Calu3 (cell line): ENCODE measurements at regions not wholly inside any gene's neighbourhood (a gene's known extent, or its start where the extent isn't known, plus 50 kb on each side); places are given as distances from the start of the nearest gene placed in this dataset.
"Not testable (repeated sequence)": the region's sequence is repeated elsewhere in the genome, so short reads cannot be mapped to it uniquely, and the experiment has no call there.

Experiments
- BruUV-seq: library from RNA; stranded (reverse); fragments of 400-500 nt; replicated peaks from 2 replicates; lab custom pipeline; 2021; lab: Mats Ljungman, UMichigan
- CTCF ChIA-PET: fragments of 300-600 bp; sonication (Branson Sonifier 250); formaldehyde crosslinking; loops from one replicate; lab custom pipeline; 2022; ENCODE audit warnings: antibody characterized with exemption; lab: Charles Lee
- DNase-seq: peaks from one replicate; pipeline ENCODE4 v3.0.0; 2022
- H3K27ac Mint-ChIP-seq: one replicate; pipeline ENCODE4 v1.8.0; 2022; ENCODE audit warnings: mixed read lengths; ENCODE audit not compliant: unreplicated experiment
- H3K27me3 Mint-ChIP-seq: one replicate; pipeline ENCODE4 v1.8.0; 2022; ENCODE audit warnings: mixed read lengths; ENCODE audit not compliant: unreplicated experiment
- H3K36me3 Mint-ChIP-seq: one replicate; pipeline ENCODE4 v1.8.0; 2022; ENCODE audit warnings: mild to moderate bottlenecking, moderate library complexity, mixed read lengths; ENCODE audit not compliant: insufficient read depth, unreplicated experiment
- H3K4me1 Mint-ChIP-seq: one replicate; pipeline ENCODE4 v1.8.0; 2022; ENCODE audit warnings: mild to moderate bottlenecking, low read depth, mixed read lengths; ENCODE audit not compliant: unreplicated experiment
- H3K4me3 Mint-ChIP-seq: one replicate; pipeline ENCODE4 v1.8.0; 2022; ENCODE audit warnings: mild to moderate bottlenecking, low read depth, moderate library complexity, mixed read lengths; ENCODE audit not compliant: unreplicated experiment
- H3K9me3 Mint-ChIP-seq: one replicate; pipeline ENCODE4 v1.8.0; 2022; ENCODE audit warnings: low read depth, mixed read lengths; ENCODE audit not compliant: unreplicated experiment
- intact Hi-C: fragments of 100-400 bp; cut with micrococcal nuclease; formaldehyde crosslinking; loops from one replicate; pipeline ENCODE4 v1.10.0; 2022; ENCODE audit not compliant: unreplicated experiment
- TF ChIP-seq, protein P1 (sequence below): fragments of 200-600 bp; IDR thresholded peaks from one replicate; pipeline ENCODE4 v1.8.0; 2022; ENCODE audit warnings: antibody characterized with exemption; ENCODE audit not compliant: unreplicated experiment

DNA sequence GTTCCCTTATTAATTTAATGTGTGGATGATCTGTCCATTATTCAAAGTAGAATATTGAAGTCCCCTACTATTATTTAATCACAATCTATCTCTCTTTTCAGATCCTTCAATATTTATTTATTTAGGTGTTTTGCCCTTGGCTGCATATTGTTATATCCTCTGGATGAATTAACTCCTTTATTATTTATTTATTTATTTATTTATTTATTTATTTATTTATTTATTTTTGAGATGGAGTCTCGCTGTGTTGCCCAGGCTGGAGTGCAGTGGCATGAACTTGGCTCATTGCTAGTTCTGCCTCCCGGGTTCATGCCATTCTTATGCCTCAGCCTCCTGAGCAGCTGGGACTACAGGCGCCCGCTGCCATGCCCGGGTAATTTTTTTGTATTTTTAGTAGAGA lies 776.6 kb upstream of the NXPH2 start:
- H3K4me3 Mint-ChIP-seq = no peak overlapping the region
- no peaks in the 10 kb centered on the region for H3K27me3 Mint-ChIP-seq
- no peak for DNase-seq
- no peaks in the 10 kb centered on the region for H3K36me3 Mint-ChIP-seq
- H3K9me3 Mint-ChIP-seq = peaks cover 13% of the 10 kb centered on the region
- intact Hi-C loops = no loop called here
- no peaks in the 10 kb centered on the region for H3K4me1 Mint-ChIP-seq
- no TSS peak for BruUV-seq
- CTCF ChIA-PET = no interaction called here
- no peak overlapping the region for H3K27ac Mint-ChIP-seq
- TF ChIP-seq, protein P1, sequence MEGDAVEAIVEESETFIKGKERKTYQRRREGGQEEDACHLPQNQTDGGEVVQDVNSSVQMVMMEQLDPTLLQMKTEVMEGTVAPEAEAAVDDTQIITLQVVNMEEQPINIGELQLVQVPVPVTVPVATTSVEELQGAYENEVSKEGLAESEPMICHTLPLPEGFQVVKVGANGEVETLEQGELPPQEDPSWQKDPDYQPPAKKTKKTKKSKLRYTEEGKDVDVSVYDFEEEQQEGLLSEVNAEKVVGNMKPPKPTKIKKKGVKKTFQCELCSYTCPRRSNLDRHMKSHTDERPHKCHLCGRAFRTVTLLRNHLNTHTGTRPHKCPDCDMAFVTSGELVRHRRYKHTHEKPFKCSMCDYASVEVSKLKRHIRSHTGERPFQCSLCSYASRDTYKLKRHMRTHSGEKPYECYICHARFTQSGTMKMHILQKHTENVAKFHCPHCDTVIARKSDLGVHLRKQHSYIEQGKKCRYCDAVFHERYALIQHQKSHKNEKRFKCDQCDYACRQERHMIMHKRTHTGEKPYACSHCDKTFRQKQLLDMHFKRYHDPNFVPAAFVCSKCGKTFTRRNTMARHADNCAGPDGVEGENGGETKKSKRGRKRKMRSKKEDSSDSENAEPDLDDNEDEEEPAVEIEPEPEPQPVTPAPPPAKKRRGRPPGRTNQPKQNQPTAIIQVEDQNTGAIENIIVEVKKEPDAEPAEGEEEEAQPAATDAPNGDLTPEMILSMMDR = no peak

DNA sequence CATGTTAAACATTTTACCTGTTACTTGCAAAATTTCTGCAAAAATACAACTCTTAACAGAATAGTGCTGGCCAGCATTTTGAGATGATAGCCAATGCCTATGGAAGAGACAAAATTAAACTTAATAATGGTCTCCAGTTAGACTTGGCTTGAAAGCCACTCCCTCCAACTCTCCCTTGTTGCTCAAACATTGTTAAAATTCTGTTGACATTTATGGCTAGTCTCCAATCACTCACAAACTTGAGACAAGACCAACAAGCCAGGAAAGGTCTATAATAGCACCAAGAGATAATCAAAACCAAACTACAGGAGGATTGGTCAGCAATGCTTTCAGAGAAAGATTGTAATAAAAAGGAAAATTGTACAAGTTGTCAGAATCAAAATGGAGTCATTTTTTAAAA lies 770.7 kb upstream of the NXPH2 start:
- H3K36me3 Mint-ChIP-seq = no peaks in the 10 kb centered on the region
- no peaks in the 10 kb centered on the region for H3K4me1 Mint-ChIP-seq
- H3K27ac Mint-ChIP-seq = no peak overlapping the region
- H3K9me3 Mint-ChIP-seq = peaks cover 10% of the 10 kb centered on the region
- DNase-seq = no peak
- BruUV-seq = no TSS peak
- TF ChIP-seq, protein P1 = no peak
- no peaks in the 10 kb centered on the region for H3K27me3 Mint-ChIP-seq
- no peak overlapping the region for H3K4me3 Mint-ChIP-seq
- intact Hi-C loops = no loop called here
- CTCF ChIA-PET = no interaction called here

DNA sequence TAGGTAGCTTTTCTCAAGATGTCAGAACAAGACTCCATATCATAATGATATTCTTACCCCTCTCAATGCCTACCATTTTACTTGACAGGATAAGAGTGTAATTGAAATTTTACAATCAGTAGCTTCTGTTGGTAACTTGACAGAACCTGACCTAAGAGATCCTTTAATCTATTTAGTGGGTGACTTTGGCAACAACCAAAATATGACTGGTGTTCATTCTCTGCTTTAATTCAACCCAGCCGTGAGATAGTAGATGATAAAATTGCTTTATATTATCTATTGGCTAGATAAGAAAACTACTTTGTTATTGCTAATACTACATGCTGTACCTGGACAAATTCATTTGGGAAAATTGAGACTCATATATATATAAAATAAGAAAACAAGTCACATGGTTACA lies 770.2 kb upstream of the NXPH2 start:
- no peak overlapping the region for H3K4me3 Mint-ChIP-seq
- H3K27me3 Mint-ChIP-seq = no peaks in the 10 kb centered on the region
- no peak overlapping the region for H3K27ac Mint-ChIP-seq
- intact Hi-C loops = no loop called here
- H3K9me3 Mint-ChIP-seq = peaks cover 10% of the 10 kb centered on the region
- BruUV-seq = no TSS peak
- no peak for DNase-seq
- TF ChIP-seq, protein P1 = no peak
- CTCF ChIA-PET = no interaction called here
- no peaks in the 10 kb centered on the region for H3K36me3 Mint-ChIP-seq
- no peaks in the 10 kb centered on the region for H3K4me1 Mint-ChIP-seq

DNA sequence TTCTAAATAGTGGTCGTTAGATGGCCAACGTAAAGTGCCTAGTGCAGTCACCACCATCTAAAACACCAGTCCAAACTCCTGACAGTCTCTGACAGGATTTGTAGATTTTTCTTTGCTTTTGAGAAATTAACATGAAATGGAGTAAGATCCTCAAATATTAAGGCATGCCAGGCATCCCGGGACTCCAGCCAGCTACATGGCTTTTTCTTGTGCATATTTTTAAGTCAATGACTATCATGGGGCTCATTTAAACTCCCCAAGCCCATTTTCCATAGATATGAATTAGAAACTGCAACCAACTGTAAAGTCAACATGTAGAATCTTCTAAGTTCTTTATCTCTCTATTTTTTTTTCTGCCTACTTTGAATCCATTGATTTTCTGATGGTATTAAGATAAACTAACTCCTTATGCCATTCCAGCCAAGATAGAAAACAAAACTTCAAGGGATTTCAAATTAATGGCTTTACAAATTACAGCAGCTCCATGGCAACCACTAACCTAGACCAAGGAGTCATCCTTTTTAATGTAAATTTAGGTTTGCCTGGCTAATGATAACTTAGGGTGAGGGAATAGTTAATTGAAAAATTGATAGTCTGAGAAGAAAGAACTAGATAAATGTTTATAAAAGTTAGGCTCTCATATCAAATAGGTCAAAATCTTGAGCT lies 764.1 kb upstream of the NXPH2 start:
- peaks cover 4% of the 10 kb centered on the region for H3K9me3 Mint-ChIP-seq
- CTCF ChIA-PET = no interaction called here
- no TSS peak for BruUV-seq

DNA sequence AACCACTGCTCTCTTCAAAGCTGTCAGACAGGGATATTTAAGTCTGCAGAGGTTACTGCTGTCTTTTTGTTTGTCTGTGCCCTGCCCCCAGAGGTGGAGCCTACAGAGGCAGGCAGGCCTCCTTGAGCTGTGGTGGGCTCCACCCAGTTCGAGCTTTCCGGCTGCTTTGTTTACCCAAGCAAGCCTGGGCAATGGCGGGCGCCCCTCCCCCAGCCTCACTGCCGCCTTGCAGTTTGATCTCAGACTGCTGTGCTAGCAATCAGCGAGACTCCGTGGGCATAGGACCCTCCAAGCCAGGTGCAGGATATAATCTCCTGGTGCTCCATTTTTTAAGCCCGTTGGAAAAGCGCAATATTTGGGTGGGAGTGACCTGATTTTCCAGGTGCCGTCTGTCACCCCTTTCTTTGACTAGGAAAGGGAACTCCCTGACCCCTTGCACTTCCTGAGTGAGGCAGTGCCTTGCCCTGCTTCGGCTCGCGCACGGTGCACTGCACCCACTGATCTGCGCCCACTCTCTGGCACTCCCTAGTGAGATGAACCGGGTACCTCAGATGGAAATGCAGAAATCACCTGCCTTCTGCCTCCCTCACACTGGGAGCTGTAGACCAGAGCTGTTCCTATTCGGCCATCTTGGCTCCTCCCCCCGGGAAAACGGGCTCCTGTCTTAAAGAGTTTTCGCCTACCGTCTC lies 758.3 kb upstream of the NXPH2 start:
- intact Hi-C loops, H3K36me3 Mint-ChIP-seq, H3K27ac Mint-ChIP-seq, H3K4me1 Mint-ChIP-seq, CTCF ChIA-PET, H3K27me3 Mint-ChIP-seq, BruUV-seq, H3K9me3 Mint-ChIP-seq, DNase-seq, H3K4me3 Mint-ChIP-seq: not testable (repeated sequence)

More for the DNA sequence above, 764.1 kb upstream of the NXPH2 start:
- Mint-ChIP-seq H3K36me3 (no peaks in the 10 kb centered on the region), H3K27ac (no peak overlapping the region), H3K4me3 (no peak overlapping the region), H3K27me3 (no peaks in the 10 kb centered on the region), H3K4me1 (no peaks in the 10 kb centered on the region)
- TF ChIP-seq, protein P1 = no peak
- DNase-seq = no peak
- intact Hi-C loops = no loop called here
